KMS-11 (cell line): ENCODE measurements at regions not wholly inside any gene's neighbourhood (a gene's known extent, or its start where the extent isn't known, plus 50 kb on each side); places are given as distances from the start of the nearest gene placed in this dataset.

Source experiments
- H2AFZ ChIP-seq: fragments of 200-600 bp; sonication (generic); 2 replicates; pipeline ENCODE4 v1.6.1; 2016; ENCODE audit warnings: antibody characterized with exemption, mixed run types, low read depth
- H3K27ac ChIP-seq: fragments of 200-600 bp; sonication (generic); 2 replicates; pipeline ENCODE4 v1.6.1; 2016; ENCODE audit warnings: mild to moderate bottlenecking, mixed run types
- H3K27me3 ChIP-seq: fragments of 200-600 bp; sonication (generic); 2 replicates; pipeline ENCODE4 v1.6.1; 2017; ENCODE audit warnings: mild to moderate bottlenecking, low read depth, mixed run types, moderate library complexity; ENCODE audit not compliant: insufficient read depth
- H3K36me3 ChIP-seq: fragments of 200-600 bp; sonication (generic); 2 replicates; pipeline ENCODE4 v1.6.1; 2017; ENCODE audit warnings: mild to moderate bottlenecking, mixed run types; ENCODE audit not compliant: insufficient read depth
- H3K4me1 ChIP-seq: fragments of 200-600 bp; sonication (generic); 2 replicates; pipeline ENCODE4 v1.6.1; 2016; ENCODE audit warnings: mild to moderate bottlenecking, low read depth, mixed run types; ENCODE audit not compliant: poor library complexity, severe bottlenecking
- H3K4me2 ChIP-seq: fragments of 200-600 bp; sonication (generic); 2 replicates; pipeline ENCODE4 v1.7.0; 2016; ENCODE audit warnings: mild to moderate bottlenecking, mixed run types
- H3K4me3 ChIP-seq: fragments of 200-600 bp; sonication (generic); IDR thresholded peaks from 2 replicates; pipeline ENCODE4 v1.6.1; 2017; ENCODE audit warnings: low read depth, low read length, mixed read lengths; ENCODE audit not compliant: insufficient read depth
- H3K79me2 ChIP-seq: fragments of 200-600 bp; sonication (generic); 2 replicates; pipeline ENCODE4 v1.6.1; 2016; ENCODE audit warnings: low read depth, mixed run types; ENCODE audit not compliant: insufficient read depth
- H3K9ac ChIP-seq: fragments of 200-600 bp; sonication (generic); 2 replicates; pipeline ENCODE4 v1.6.1; 2016; ENCODE audit warnings: mild to moderate bottlenecking, mixed run types
- H4K20me1 ChIP-seq: fragments of 200-600 bp; sonication (generic); 2 replicates; pipeline ENCODE4 v1.6.1; 2016; ENCODE audit warnings: mild to moderate bottlenecking, mixed run types; ENCODE audit not compliant: insufficient read depth
- TF ChIP-seq, protein P1 (sequence below): fragments of 200-600 bp; sonication (generic); conservative IDR thresholded peaks from 2 replicates; pipeline ENCODE4 v1.6.1; 2017; ENCODE audit warnings: low read depth, mild to moderate bottlenecking, antibody characterized with exemption, low read length, moderate library complexity, mixed read lengths

GRCh38 chr4:31445526-31445925 lies 725.4 kb downstream of the PCDH7 start:
- no peaks in the 10 kb centered on the region for H3K79me2 ChIP-seq
- no peaks in the 10 kb centered on the region for H3K27me3 ChIP-seq
- no peaks in the 10 kb centered on the region for H3K36me3 ChIP-seq
- no peak overlapping the region for H3K4me2 ChIP-seq
- no peak overlapping the region for H3K27ac ChIP-seq
- no peak overlapping the region for H2AFZ ChIP-seq
- H3K4me3 ChIP-seq, result no peak overlapping the region
- no peak overlapping the region for H3K9ac ChIP-seq
- no peaks in the 10 kb centered on the region for H4K20me1 ChIP-seq
- TF ChIP-seq, protein P1, sequence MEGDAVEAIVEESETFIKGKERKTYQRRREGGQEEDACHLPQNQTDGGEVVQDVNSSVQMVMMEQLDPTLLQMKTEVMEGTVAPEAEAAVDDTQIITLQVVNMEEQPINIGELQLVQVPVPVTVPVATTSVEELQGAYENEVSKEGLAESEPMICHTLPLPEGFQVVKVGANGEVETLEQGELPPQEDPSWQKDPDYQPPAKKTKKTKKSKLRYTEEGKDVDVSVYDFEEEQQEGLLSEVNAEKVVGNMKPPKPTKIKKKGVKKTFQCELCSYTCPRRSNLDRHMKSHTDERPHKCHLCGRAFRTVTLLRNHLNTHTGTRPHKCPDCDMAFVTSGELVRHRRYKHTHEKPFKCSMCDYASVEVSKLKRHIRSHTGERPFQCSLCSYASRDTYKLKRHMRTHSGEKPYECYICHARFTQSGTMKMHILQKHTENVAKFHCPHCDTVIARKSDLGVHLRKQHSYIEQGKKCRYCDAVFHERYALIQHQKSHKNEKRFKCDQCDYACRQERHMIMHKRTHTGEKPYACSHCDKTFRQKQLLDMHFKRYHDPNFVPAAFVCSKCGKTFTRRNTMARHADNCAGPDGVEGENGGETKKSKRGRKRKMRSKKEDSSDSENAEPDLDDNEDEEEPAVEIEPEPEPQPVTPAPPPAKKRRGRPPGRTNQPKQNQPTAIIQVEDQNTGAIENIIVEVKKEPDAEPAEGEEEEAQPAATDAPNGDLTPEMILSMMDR, result no peak
- H3K4me1 ChIP-seq, result no peaks in the 10 kb centered on the region

GRCh38 chr4:31455612-31456011 lies 735.4 kb downstream of the PCDH7 start:
- TF ChIP-seq, protein P1, result no peak
- no peaks in the 10 kb centered on the region for H3K27me3 ChIP-seq
- no peaks in the 10 kb centered on the region for H3K4me1 ChIP-seq
- no peaks in the 10 kb centered on the region for H3K36me3 ChIP-seq
- H3K9ac ChIP-seq, result no peak overlapping the region
- no peak overlapping the region for H3K4me2 ChIP-seq
- H3K79me2 ChIP-seq, result no peaks in the 10 kb centered on the region
- no peaks in the 10 kb centered on the region for H4K20me1 ChIP-seq
- no peak overlapping the region for H3K27ac ChIP-seq
- no peak overlapping the region for H3K4me3 ChIP-seq
- no peak overlapping the region for H2AFZ ChIP-seq

GRCh38 chr4:31458813-31459212 lies 738.6 kb downstream of the PCDH7 start:
- Histone ChIP-seq H3K4me2 (no peak overlapping the region), H3K4me1 (no peaks in the 10 kb centered on the region), H4K20me1 (no peaks in the 10 kb centered on the region), H3K27me3 (no peaks in the 10 kb centered on the region), H3K27ac (no peak overlapping the region), H3K9ac (no peak overlapping the region), H3K79me2 (no peaks in the 10 kb centered on the region), H3K36me3 (no peaks in the 10 kb centered on the region), H2AFZ (no peak overlapping the region), H3K4me3 (no peak overlapping the region)
- TF ChIP-seq, protein P1, result no peak

GRCh38 chr4:31461421-31461820 lies 741.3 kb downstream of the PCDH7 start:
- Histone ChIP-seq H3K36me3 (no peaks in the 10 kb centered on the region), H3K4me1 (no peaks in the 10 kb centered on the region), H3K4me3 (no peak overlapping the region), H3K79me2 (no peaks in the 10 kb centered on the region), H3K4me2 (no peak overlapping the region), H3K27me3 (no peaks in the 10 kb centered on the region), H3K27ac (no peak overlapping the region), H4K20me1 (no peaks in the 10 kb centered on the region), H3K9ac (no peak overlapping the region), H2AFZ (no peak overlapping the region)
- TF ChIP-seq, protein P1, result no peak
